K562 (cell line): ENCODE measurements at regions not wholly inside any gene's neighbourhood (a gene's known extent, or its start where the extent isn't known, plus 50 kb on each side); places are given as distances from the start of the nearest gene placed in this dataset.

Experiments used
- KHSRP ChIP-seq: fragments of 450-650 bp; IDR thresholded peaks from 2 replicates; pipeline ENCODE4 v1.6.1; 2017
- KLF13 ChIP-seq: fragments of 450-650 bp; IDR thresholded peaks from 2 replicates; pipeline ENCODE4 v1.6.1; 2016; ENCODE audit warnings: missing genetic modification characterization, low read depth, mild to moderate bottlenecking, missing compliant biosample characterization, moderate library complexity, borderline replicate concordance
- MED1 ChIP-seq: sonication (generic); formaldehyde crosslinking; IDR thresholded peaks from 2 replicates; pipeline ENCODE4 v1.8.1; 2023; ENCODE audit warnings: missing genetic modification reagents, borderline replicate concordance
- POLR2A ChIP-seq: fragments of 450-650 bp; conservative IDR thresholded peaks from 2 replicates; pipeline ENCODE4 v1.6.1; 2016
- RFX5 ChIP-seq: IDR thresholded peaks from 2 replicates; pipeline ENCODE4 v1.6.1; 2011; ENCODE audit warnings: low read depth, mild to moderate bottlenecking, improper control_type of control experiment, low read length
- TF ChIP-seq, protein P1 (sequence below): fragments of 250-450 bp; sonication (Bioruptor Pico); IDR thresholded peaks from 2 replicates; pipeline ENCODE4 v1.4.0; 2020; ENCODE audit warnings: mild to moderate bottlenecking, moderate library complexity
- TF ChIP-seq, protein P2 (sequence below): sonication (generic); formaldehyde crosslinking; IDR thresholded peaks from 2 replicates; pipeline ENCODE4 v1.8.0; 2022; ENCODE audit warnings: missing genetic modification reagents, mild to moderate bottlenecking, borderline replicate concordance

DNA sequence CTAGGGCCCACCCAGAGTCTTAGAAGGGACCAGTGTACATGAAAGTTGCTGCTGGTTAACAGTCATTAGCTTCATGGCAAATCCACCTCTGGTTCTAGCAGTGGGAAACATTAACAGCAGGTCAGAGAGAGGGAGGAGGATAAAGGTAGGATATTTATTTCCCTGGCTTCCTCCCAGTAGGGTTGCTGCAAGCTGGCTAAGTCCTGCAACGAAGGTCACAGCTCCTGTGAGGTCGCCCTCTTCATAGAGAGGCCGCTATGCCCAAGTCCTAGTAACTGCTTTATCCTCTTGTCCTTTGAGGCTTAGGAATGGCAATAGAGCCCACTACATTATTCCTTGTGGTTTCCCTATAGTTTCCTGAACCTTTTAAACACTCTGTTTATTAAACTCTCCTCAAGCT, 84.0 kb upstream of the ACSL3 start:
- TF ChIP-seq, protein P1, sequence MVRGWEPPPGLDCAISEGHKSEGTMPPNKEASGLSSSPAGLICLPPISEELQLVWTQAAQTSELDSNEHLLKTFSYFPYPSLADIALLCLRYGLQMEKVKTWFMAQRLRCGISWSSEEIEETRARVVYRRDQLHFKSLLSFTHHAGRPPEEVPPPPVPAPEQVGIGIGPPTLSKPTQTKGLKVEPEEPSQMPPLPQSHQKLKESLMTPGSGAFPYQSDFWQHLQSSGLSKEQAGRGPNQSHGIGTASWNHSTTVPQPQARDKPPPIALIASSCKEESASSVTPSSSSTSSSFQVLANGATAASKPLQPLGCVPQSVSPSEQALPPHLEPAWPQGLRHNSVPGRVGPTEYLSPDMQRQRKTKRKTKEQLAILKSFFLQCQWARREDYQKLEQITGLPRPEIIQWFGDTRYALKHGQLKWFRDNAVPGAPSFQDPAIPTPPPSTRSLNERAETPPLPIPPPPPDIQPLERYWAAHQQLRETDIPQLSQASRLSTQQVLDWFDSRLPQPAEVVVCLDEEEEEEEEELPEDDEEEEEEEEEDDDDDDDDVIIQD = no peak
- no peak for TF ChIP-seq KLF13 (tag)
- TF ChIP-seq, protein P2, sequence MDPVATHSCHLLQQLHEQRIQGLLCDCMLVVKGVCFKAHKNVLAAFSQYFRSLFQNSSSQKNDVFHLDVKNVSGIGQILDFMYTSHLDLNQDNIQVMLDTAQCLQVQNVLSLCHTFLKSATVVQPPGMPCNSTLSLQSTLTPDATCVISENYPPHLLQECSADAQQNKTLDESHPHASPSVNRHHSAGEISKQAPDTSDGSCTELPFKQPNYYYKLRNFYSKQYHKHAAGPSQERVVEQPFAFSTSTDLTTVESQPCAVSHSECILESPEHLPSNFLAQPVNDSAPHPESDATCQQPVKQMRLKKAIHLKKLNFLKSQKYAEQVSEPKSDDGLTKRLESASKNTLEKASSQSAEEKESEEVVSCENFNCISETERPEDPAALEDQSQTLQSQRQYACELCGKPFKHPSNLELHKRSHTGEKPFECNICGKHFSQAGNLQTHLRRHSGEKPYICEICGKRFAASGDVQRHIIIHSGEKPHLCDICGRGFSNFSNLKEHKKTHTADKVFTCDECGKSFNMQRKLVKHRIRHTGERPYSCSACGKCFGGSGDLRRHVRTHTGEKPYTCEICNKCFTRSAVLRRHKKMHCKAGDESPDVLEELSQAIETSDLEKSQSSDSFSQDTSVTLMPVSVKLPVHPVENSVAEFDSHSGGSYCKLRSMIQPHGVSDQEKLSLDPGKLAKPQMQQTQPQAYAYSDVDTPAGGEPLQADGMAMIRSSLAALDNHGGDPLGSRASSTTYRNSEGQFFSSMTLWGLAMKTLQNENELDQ (CRISPR knock-in tag) = no peak
- TF ChIP-seq MED1 (CRISPR knock-in tag) = no peak
- no peak for TF ChIP-seq KHSRP
- no peak for TF ChIP-seq RFX5
- no peak for TF ChIP-seq POLR2A
